Liver (tissue), 7 donors: ENCODE measurements at regions not wholly inside any gene's neighbourhood (a gene's known extent, or its start where the extent isn't known, plus 50 kb on each side); places are given as distances from the start of the nearest gene placed in this dataset.
A peak's percentile ranks its signal among the peaks of the same experiment; 100 is the strongest.

Experiments
- DNase-seq: peaks from one replicate; pipeline ENCODE4 v3.0.0-alpha.2; 2017; ENCODE audit warnings: low spot score
- H3K27ac ChIP-seq, 2 donors: one replicate each; pipeline ENCODE4 v1.7.0; 2013; ENCODE audit warnings: inconsistent platforms in 2 of 2, low read length in 2 of 2, control low read depth in 1 of 2, low read depth in 1 of 2, mild to moderate bottlenecking in 1 of 2
- H3K27me3 ChIP-seq, 4 donors: one replicate each; pipeline versions ENCODE4 v1.6.1 to v1.7.0; 2013; ENCODE audit warnings: low read length in 3 of 4, inconsistent platforms in 1 of 4, mild to moderate bottlenecking in 1 of 4, moderate library complexity in 1 of 4; ENCODE audit not compliant: control insufficient read depth in 4 of 4, insufficient read depth in 4 of 4
- H3K36me3 ChIP-seq, 4 donors: one replicate each; pipeline versions ENCODE4 v1.6.1 to v1.7.0; 2013; ENCODE audit warnings: low read length in 3 of 4, mild to moderate bottlenecking in 3 of 4, low read depth in 1 of 4, moderate library complexity in 1 of 4; ENCODE audit not compliant: control insufficient read depth in 4 of 4, insufficient read depth in 3 of 4
- H3K4me1 ChIP-seq, 4 donors: one replicate each; pipeline versions ENCODE4 v1.6.1 to v1.7.0; 2013; ENCODE audit warnings: low read length in 3 of 4, mild to moderate bottlenecking in 3 of 4, moderate library complexity in 1 of 4; ENCODE audit not compliant: control insufficient read depth in 4 of 4, insufficient read depth in 4 of 4
- H3K4me3 ChIP-seq, 3 donors: one replicate each; pipeline versions ENCODE4 v1.6.1 to v1.7.0; 2013; ENCODE audit warnings: low read length in 3 of 3, control low read depth in 1 of 3, low read depth in 1 of 3, mild to moderate bottlenecking in 1 of 3
- H3K9ac ChIP-seq, 2 donors: one replicate each; pipeline ENCODE4 v1.7.0; 2013; ENCODE audit warnings: low read length in 2 of 2, mild to moderate bottlenecking in 2 of 2, moderate library complexity in 2 of 2, control low read depth in 1 of 2, low read depth in 1 of 2
- H3K9me3 ChIP-seq, 4 donors: one replicate each; pipeline versions ENCODE4 v1.6.1 to v1.7.0; 2013; ENCODE audit warnings: low read length in 3 of 4; ENCODE audit not compliant: control insufficient read depth in 4 of 4
- ATF3 ChIP-seq: IDR thresholded peaks from 2 replicates; pipeline ENCODE4 v1.6.1; 2016; ENCODE audit warnings: antibody characterized with exemption
- EGR1 ChIP-seq, 2 donors: IDR thresholded peaks; 2 replicates each; pipeline ENCODE4 v1.6.1; 2016 to 2018; ENCODE audit warnings: antibody characterized with exemption in 2 of 2, low read depth in 2 of 2
- FOXA1 ChIP-seq: IDR thresholded peaks from 2 replicates; pipeline ENCODE4 v1.6.1; 2016; ENCODE audit warnings: antibody characterized with exemption
- FOXA2 ChIP-seq: IDR thresholded peaks from 2 replicates; pipeline ENCODE4 v1.6.1; 2016; ENCODE audit warnings: antibody characterized with exemption
- GABPA ChIP-seq, 2 donors: IDR thresholded peaks in 1 of 2; conservative IDR thresholded peaks in 1 of 2; 2 replicates each; pipeline ENCODE4 v1.6.1; 2016; ENCODE audit warnings: antibody characterized with exemption in 2 of 2, mild to moderate bottlenecking in 1 of 2, moderate library complexity in 1 of 2
- HNF4A ChIP-seq, 2 donors: conservative IDR thresholded peaks; 2 replicates each; pipeline ENCODE4 v1.6.1; 2016; ENCODE audit warnings: antibody characterized with exemption in 2 of 2, mild to moderate bottlenecking in 2 of 2
- HNF4G ChIP-seq: IDR thresholded peaks from 2 replicates; pipeline ENCODE4 v1.6.1; 2016; ENCODE audit warnings: antibody characterized with exemption
- NR2F2 ChIP-seq: IDR thresholded peaks from 2 replicates; pipeline ENCODE4 v1.6.1; 2016; ENCODE audit warnings: antibody characterized with exemption
- RAD21 ChIP-seq, 2 donors: IDR thresholded peaks; 2 replicates each; pipeline ENCODE4 v1.6.1; 2016; ENCODE audit warnings: antibody characterized with exemption in 2 of 2, mild to moderate bottlenecking in 2 of 2
- REST ChIP-seq: IDR thresholded peaks from 2 replicates; pipeline ENCODE4 v1.6.1; 2016; ENCODE audit warnings: antibody characterized with exemption, mild to moderate bottlenecking
- RXRA ChIP-seq, 2 donors: IDR thresholded peaks; 2 replicates each; pipeline ENCODE4 v1.6.1; 2017 to 2018; ENCODE audit warnings: antibody characterized with exemption in 2 of 2, mild to moderate bottlenecking in 1 of 2
- SP1 ChIP-seq: IDR thresholded peaks from 2 replicates; pipeline ENCODE4 v1.6.1; 2018; ENCODE audit warnings: antibody characterized with exemption, mild to moderate bottlenecking
- TAF1 ChIP-seq: conservative IDR thresholded peaks from 2 replicates; pipeline ENCODE4 v1.6.1; 2016; ENCODE audit warnings: antibody characterized with exemption, mild to moderate bottlenecking
- YY1 ChIP-seq: IDR thresholded peaks from 2 replicates; pipeline ENCODE4 v1.6.1; 2016; ENCODE audit warnings: antibody characterized with exemption, mild to moderate bottlenecking
- ZBTB33 ChIP-seq: IDR thresholded peaks from 2 replicates; pipeline ENCODE4 v1.6.1; 2016; ENCODE audit warnings: antibody characterized with exemption
- WGBS: extraction: QIAGEN DNeasy Blood & Tissue Kit; methylation state at CpG from one replicate; pipeline ENCODE4 v1.1.7; 2013; 5-methylcytosine and 5-hydroxymethylcytosine counted together
- TF ChIP-seq, protein P1 (sequence below): IDR thresholded peaks from 2 replicates; pipeline ENCODE4 v1.6.1; 2016; ENCODE audit warnings: antibody characterized with exemption
- donor health status: healthy.
- donor health status: healthy.
- donor health status: healthy.
- donor health status: healthy.

DNA sequence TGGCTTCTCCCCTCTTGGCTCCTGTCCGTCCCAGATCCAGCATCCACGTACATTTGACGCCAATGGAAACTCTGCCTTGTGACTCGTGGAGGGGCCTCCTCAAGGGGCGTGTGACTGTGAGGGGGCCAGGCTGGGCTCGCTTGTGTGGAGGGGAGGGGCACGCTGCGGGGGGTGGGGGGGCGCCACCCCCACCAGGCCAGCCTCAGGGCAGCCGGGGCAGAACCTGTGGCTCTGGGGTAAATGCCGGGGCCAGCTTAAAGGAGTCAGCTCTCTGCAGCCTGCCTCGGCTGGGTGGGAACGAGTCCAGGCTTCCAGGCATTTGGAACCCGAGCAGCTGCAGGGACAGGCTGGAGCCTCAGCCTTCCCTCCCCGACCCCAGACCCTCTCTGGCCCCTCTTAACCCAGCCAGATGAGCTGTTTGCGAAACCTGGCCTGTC lies 94.1 kb downstream of the SIK1 start:
- Histone ChIP-seq H3K9me3 (no peaks in the 10 kb centered on the region), H3K9ac (no peak overlapping the region), H3K4me1 (peaks cover 0 to 4% (median 0%) of the 10 kb centered on the region in 4 donors), H3K27ac (peak overlapping the region; percentile 16 to 27), H3K27me3 (no peaks in the 10 kb centered on the region), H3K4me3 (no peak overlapping the region), H3K36me3 (no peaks in the 10 kb centered on the region)
- no peak for DNase-seq
- TF ChIP-seq HNF4G = no peak
- TF ChIP-seq ATF3 = no peak
- TF ChIP-seq RXRA (IDR thresholded peaks at IDR 0.05) = no peak
- TF ChIP-seq TAF1 = no peak
- no peak for TF ChIP-seq NR2F2
- TF ChIP-seq ZBTB33 = no peak
- TF ChIP-seq SP1 = no peak
- TF ChIP-seq, protein P1, sequence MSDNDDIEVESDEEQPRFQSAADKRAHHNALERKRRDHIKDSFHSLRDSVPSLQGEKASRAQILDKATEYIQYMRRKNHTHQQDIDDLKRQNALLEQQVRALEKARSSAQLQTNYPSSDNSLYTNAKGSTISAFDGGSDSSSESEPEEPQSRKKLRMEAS = no peak
- no peak for TF ChIP-seq HNF4A (conservative IDR thresholded peaks at IDR 0.05)
- 46% methylated on average over 16 of the region's 16 CpGs for WGBS

GRCh38 chr21:43331962-43332828 lies 94.7 kb downstream of the SIK1 start:
- H3K4me1 ChIP-seq = peaks cover 0 to 4% (median 0%) of the 10 kb centered on the region in 4 donors
- no peak for DNase-seq
- no peak for TF ChIP-seq EGR1 (IDR thresholded peaks at IDR 0.05; ENCODE audit: low read depth in 2 of 2)
- no peak for TF ChIP-seq TAF1
- no peak for TF ChIP-seq YY1
- no peak for TF ChIP-seq HNF4G
- no peak for TF ChIP-seq GABPA (IDR thresholded peaks at IDR 0.05 in 1 of 2, conservative IDR thresholded peaks at IDR 0.05 in 1 of 2)
- no peak for TF ChIP-seq FOXA1
- TF ChIP-seq RAD21 (IDR thresholded peaks at IDR 0.05) = no peak
- H3K36me3 ChIP-seq = no peaks in the 10 kb centered on the region
- no peaks in the 10 kb centered on the region for H3K27me3 ChIP-seq
- H3K27ac ChIP-seq = peak overlapping the region in 1 of 2 donors; percentile 16
- no peak overlapping the region for H3K9ac ChIP-seq
- no peak overlapping the region for H3K4me3 ChIP-seq
- 73% methylated on average over 22 of the region's 22 CpGs for WGBS
- H3K9me3 ChIP-seq = no peaks in the 10 kb centered on the region

GRCh38 chr21:43331111-43331961 lies 95.6 kb downstream of the SIK1 start:
- peaks cover 0 to 4% (median 0%) of the 10 kb centered on the region in 4 donors for H3K4me1 ChIP-seq
- H3K36me3 ChIP-seq = no peaks in the 10 kb centered on the region
- H3K27ac ChIP-seq = no peak overlapping the region
- no peaks in the 10 kb centered on the region for H3K9me3 ChIP-seq
- H3K4me3 ChIP-seq = no peak overlapping the region
- DNase-seq = no peak
- H3K9ac ChIP-seq = no peak overlapping the region
- no peaks in the 10 kb centered on the region for H3K27me3 ChIP-seq
- 85% methylated on average over 26 of the region's 26 CpGs for WGBS
- TF ChIP-seq HNF4A (conservative IDR thresholded peaks at IDR 0.05) (no peak), ATF3 (no peak), REST (no peak), FOXA2 (no peak), ZBTB33 (no peak), SP1 (no peak), EGR1 (IDR thresholded peaks at IDR 0.05; ENCODE audit: low read depth in 2 of 2) (no peak), TAF1 (no peak)
- TF ChIP-seq, protein P1 = no peak
